CD4-positive, alpha-beta memory T cell (primary cell): ENCODE measurements at regions not wholly inside any gene's neighbourhood (a gene's known extent, or its start where the extent isn't known, plus 50 kb on each side); places are given as distances from the start of the nearest gene placed in this dataset.

Experiments
- CTCF ChIA-PET: fragments of 350-600 bp; sonication (Branson Sonifier 250); formaldehyde crosslinking; loops from one replicate; lab custom pipeline; 2021; ENCODE audit warnings: inconsistent platforms; ENCODE audit not compliant: partially characterized antibody; lab: Charles Lee
- POLR2A ChIA-PET: fragments of 350-600 bp; sonication (Branson Sonifier 250); formaldehyde crosslinking; loops from one replicate; lab custom pipeline; 2021; ENCODE audit not compliant: partially characterized antibody; lab: Charles Lee
- DNase-seq, 5 donors: peaks; one replicate each; pipeline versions ENCODE4 v3.0.0 to v3.0.0-alpha.2; 2020 to 2022; ENCODE audit warnings: mixed read lengths in 1 of 5
- H3K27ac ChIP-seq: one replicate; pipeline ENCODE4 v1.7.0; 2013; ENCODE audit warnings: low read depth, low read length
- H3K27me3 ChIP-seq: 2 replicates; pipeline ENCODE4 v1.7.0; 2013; ENCODE audit warnings: mild to moderate bottlenecking, low read length, moderate library complexity; ENCODE audit not compliant: insufficient read depth
- H3K36me3 ChIP-seq: 2 replicates; pipeline ENCODE4 v1.7.0; 2013; ENCODE audit warnings: mild to moderate bottlenecking, low read length, moderate library complexity; ENCODE audit not compliant: insufficient read depth
- H3K4me1 ChIP-seq: 2 replicates; pipeline ENCODE4 v1.7.0; 2013; ENCODE audit warnings: mild to moderate bottlenecking, low read length, moderate library complexity; ENCODE audit not compliant: insufficient read depth
- H3K4me3 ChIP-seq, 2 donors: one replicate each; pipeline ENCODE4 v1.7.0; 2013; ENCODE audit warnings: low read length in 2 of 2, mild to moderate bottlenecking in 1 of 2
- H3K9me3 ChIP-seq, 2 donors: one replicate each; pipeline ENCODE4 v1.7.0; 2013; ENCODE audit warnings: low read length in 2 of 2, control low read depth in 1 of 2; ENCODE audit not compliant: control insufficient read depth in 1 of 2
- H3K27ac Mint-ChIP-seq, 7 donors: one replicate each; pipeline ENCODE4 v1.8.0; 2020 to 2021; ENCODE audit warnings: mixed read lengths in 7 of 7, mild to moderate bottlenecking in 6 of 7, inconsistent platforms in 3 of 7, moderate library complexity in 3 of 7
- H3K27me3 Mint-ChIP-seq, 2 donors: one replicate each; pipeline ENCODE4 v1.8.0; 2020 to 2021; ENCODE audit warnings: mixed read lengths in 2 of 2
- H3K36me3 Mint-ChIP-seq, 2 donors: one replicate each; pipeline ENCODE4 v1.8.0; 2020 to 2021; ENCODE audit warnings: mixed read lengths in 2 of 2, inconsistent platforms in 1 of 2, mild to moderate bottlenecking in 1 of 2
- H3K4me1 Mint-ChIP-seq, 4 donors: one replicate each; pipeline ENCODE4 v1.8.0; 2020 to 2021; ENCODE audit warnings: mixed read lengths in 4 of 4, mild to moderate bottlenecking in 1 of 4
- H3K4me3 Mint-ChIP-seq, 8 donors: one replicate each; pipeline ENCODE4 v1.8.0; 2020 to 2021; ENCODE audit warnings: mixed read lengths in 8 of 8, mild to moderate bottlenecking in 7 of 8, moderate library complexity in 6 of 8, inconsistent platforms in 3 of 8
- H3K9me3 Mint-ChIP-seq, 8 donors: one replicate each; pipeline ENCODE4 v1.8.0; 2020 to 2021; ENCODE audit warnings: mixed read lengths in 8 of 8, mild to moderate bottlenecking in 5 of 8, inconsistent platforms in 3 of 8, moderate library complexity in 1 of 8
- intact Hi-C: fragments of 100-400 bp; cut with micrococcal nuclease; formaldehyde crosslinking; loops from one replicate; pipeline ENCODE4 v1.15.1; 2023

DNA sequence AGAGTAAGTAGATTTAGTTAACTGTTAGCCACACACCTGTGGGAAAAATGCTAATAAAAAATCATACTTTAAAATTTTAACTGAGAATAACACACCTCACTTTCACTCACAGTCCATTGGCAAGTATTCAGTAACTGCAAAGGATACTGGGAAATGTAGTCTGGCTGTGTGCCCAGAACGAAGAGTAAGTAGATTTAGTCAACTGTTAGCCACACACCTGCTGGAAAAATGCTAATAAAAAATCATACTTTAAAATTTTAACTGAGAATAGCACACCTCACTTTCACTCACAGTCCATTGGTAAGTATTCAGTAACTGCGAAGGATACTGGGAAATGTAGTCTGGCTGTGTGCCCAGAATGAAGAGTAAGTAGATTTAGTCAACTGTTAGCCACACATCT is 178.4 kb upstream of the NWD2 start:
- no peak overlapping the region for H3K27ac Mint-ChIP-seq
- POLR2A ChIA-PET = no interaction called here
- H3K27me3 Mint-ChIP-seq = no peaks in the 10 kb centered on the region
- intact Hi-C loops = no loop called here
- H3K9me3 Mint-ChIP-seq = peaks cover 0 to 4% (median 0%) of the 10 kb centered on the region in 8 donors
- CTCF ChIA-PET = no interaction called here
- H3K36me3 Mint-ChIP-seq = no peaks in the 10 kb centered on the region
- H3K36me3 ChIP-seq = no peaks in the 10 kb centered on the region
- no peak overlapping the region for H3K4me3 ChIP-seq
- no peaks in the 10 kb centered on the region for H3K9me3 ChIP-seq
- H3K4me1 Mint-ChIP-seq = peaks cover 0 to 2% (median 0%) of the 10 kb centered on the region in 4 donors
- no peaks in the 10 kb centered on the region for H3K27me3 ChIP-seq
- no peak overlapping the region for H3K27ac ChIP-seq
- H3K4me3 Mint-ChIP-seq = no peak overlapping the region
- no peaks in the 10 kb centered on the region for H3K4me1 ChIP-seq
- no peak for DNase-seq

DNA sequence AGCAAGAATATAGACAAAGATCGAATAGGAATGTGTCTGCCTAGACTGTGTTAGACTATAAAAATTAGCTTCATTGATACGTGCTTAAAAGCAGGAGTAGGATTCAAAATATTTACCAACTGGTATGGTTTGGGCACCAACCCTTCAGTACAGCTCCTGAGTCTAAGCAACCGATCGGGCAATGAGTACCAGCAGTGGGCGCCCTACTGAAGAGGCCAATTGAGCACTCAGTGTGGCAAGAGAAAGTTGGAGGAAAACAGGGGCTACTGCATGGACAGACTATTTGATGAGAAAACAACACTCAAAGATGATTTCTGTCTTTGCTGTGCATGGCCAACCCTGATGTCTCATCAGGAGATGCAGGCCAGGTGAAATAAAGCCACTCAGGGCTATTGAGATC is 176.0 kb upstream of the NWD2 start:
- Mint-ChIP-seq H3K4me1 (peaks cover 7 to 9% (median 7%) of the 10 kb centered on the region in 4 donors), H3K9me3 (peaks cover 0 to 4% (median 0%) of the 10 kb centered on the region in 8 donors), H3K27me3 (no peaks in the 10 kb centered on the region), H3K27ac (no peak overlapping the region), H3K4me3 (no peak overlapping the region), H3K36me3 (no peaks in the 10 kb centered on the region)
- H3K27me3 ChIP-seq = no peaks in the 10 kb centered on the region
- no peaks in the 10 kb centered on the region for H3K4me1 ChIP-seq
- ChIA-PET POLR2A (no interaction called here), CTCF (no interaction called here)
- no peaks in the 10 kb centered on the region for H3K9me3 ChIP-seq
- no peak overlapping the region for H3K27ac ChIP-seq
- intact Hi-C loops = no loop called here
- DNase-seq = no peak
- H3K4me3 ChIP-seq = no peak overlapping the region
- H3K36me3 ChIP-seq = no peaks in the 10 kb centered on the region

DNA sequence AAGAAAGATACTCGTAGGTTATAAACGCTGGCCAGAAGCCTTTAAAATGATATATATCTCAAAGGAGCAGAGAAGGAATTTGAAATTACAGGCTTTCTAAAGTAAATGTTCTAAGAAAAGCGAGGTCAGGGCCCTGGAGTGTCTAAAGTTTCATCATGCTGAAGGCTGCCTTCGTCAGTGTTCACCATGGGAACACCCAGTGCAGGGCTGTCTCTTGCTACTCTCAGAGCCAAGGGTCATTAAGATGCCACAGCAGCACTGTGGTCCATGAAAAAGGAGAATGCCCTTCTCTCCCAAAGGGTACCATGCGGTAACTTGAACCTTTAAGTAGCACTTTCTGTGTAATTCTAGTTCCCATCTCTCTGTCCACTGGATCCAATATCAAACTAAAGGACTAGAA is 174.5 kb upstream of the NWD2 start:
- no peaks in the 10 kb centered on the region for H3K27me3 Mint-ChIP-seq
- ChIA-PET CTCF (no interaction called here), POLR2A (no interaction called here)
- H3K9me3 ChIP-seq = no peaks in the 10 kb centered on the region
- H3K4me1 ChIP-seq = no peaks in the 10 kb centered on the region
- H3K4me3 Mint-ChIP-seq = no peak overlapping the region
- intact Hi-C loops = no loop called here
- no peak overlapping the region for H3K27ac Mint-ChIP-seq
- H3K36me3 ChIP-seq = no peaks in the 10 kb centered on the region
- H3K9me3 Mint-ChIP-seq = peaks cover 0 to 4% (median 0%) of the 10 kb centered on the region in 8 donors
- no peaks in the 10 kb centered on the region for H3K27me3 ChIP-seq
- no peak for DNase-seq
- peaks cover 7 to 9% (median 7%) of the 10 kb centered on the region in 4 donors for H3K4me1 Mint-ChIP-seq
- no peak overlapping the region for H3K27ac ChIP-seq
- H3K36me3 Mint-ChIP-seq = no peaks in the 10 kb centered on the region
- H3K4me3 ChIP-seq = no peak overlapping the region

DNA sequence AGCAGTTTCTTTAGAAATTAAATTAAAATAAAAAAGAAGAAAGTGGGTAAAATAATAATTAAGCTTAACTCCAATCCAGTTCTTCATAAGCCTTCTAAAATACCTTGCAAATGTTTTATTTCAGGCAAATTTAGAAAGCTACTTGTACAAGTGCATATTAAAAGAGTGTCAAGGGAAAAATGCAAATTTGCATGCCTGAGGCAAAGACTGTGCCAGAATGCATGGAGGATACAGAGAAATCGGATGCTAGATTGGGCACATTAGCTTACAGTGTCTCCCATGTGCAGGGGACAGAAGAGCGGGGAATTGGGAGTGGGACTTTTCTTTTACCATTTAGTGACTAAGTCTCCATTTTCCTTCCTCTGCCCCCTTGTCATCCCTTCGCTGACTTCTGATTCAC is 173.0 kb upstream of the NWD2 start:
- H3K36me3 ChIP-seq = no peaks in the 10 kb centered on the region
- ChIA-PET POLR2A (no interaction called here), CTCF (no interaction called here)
- Mint-ChIP-seq H3K4me3 (no peak overlapping the region), H3K9me3 (peaks cover 0 to 4% (median 0%) of the 10 kb centered on the region in 8 donors), H3K27me3 (no peaks in the 10 kb centered on the region), H3K4me1 (peaks cover 7 to 9% (median 7%) of the 10 kb centered on the region in 4 donors), H3K36me3 (no peaks in the 10 kb centered on the region), H3K27ac (no peak overlapping the region)
- no peaks in the 10 kb centered on the region for H3K4me1 ChIP-seq
- H3K27me3 ChIP-seq = no peaks in the 10 kb centered on the region
- no peak for DNase-seq
- no peak overlapping the region for H3K4me3 ChIP-seq
- no peaks in the 10 kb centered on the region for H3K9me3 ChIP-seq
- intact Hi-C loops = no loop called here
- no peak overlapping the region for H3K27ac ChIP-seq

DNA sequence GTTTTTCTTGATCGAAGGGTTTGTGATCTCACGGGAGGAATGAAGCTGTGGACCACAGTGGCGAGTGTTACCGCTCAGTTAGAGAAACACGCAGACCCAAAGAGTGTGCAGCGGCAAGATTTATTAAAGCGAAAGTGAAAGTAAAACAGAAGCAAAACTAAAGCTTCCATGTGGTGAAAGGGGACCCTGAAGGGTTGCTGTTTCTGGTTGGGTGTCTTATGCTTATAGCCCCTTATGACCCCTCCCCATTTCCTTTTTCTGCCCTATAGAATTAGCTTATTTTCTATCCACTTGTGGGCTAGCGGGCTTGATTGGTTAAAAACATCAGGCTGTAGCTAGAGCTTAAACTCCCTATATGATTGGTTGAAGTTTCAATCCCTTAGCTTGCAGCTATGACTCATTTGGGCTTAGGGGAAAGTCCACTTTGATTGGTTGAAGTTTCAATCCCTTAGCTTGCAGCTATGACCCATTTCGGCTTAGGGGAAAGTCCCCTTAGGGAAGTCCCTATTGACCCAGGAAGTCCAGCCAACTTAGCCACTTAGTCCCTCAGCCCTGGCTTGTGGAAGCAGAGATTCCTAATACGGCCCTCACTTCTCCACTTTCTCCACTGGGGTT is 171.2 kb upstream of the NWD2 start:
- ChIA-PET CTCF (no interaction called here), POLR2A (no interaction called here)
- no peaks in the 10 kb centered on the region for H3K4me1 ChIP-seq
- H3K36me3 Mint-ChIP-seq = no peaks in the 10 kb centered on the region
- intact Hi-C loops = no loop called here
- no peaks in the 10 kb centered on the region for H3K27me3 Mint-ChIP-seq
- no peaks in the 10 kb centered on the region for H3K36me3 ChIP-seq
- no peak overlapping the region for H3K27ac Mint-ChIP-seq
- DNase-seq = no peak
- H3K4me3 Mint-ChIP-seq = peak overlapping the region in 7 of 8 donors; percentile 6 to 73 (median 58)
- peaks cover 7 to 8% (median 7%) of the 10 kb centered on the region in 4 donors for H3K4me1 Mint-ChIP-seq
- H3K27ac ChIP-seq = no peak overlapping the region
- no peak overlapping the region for H3K4me3 ChIP-seq
- no peaks in the 10 kb centered on the region for H3K9me3 ChIP-seq
- peaks cover 0 to 4% (median 0%) of the 10 kb centered on the region in 8 donors for H3K9me3 Mint-ChIP-seq
- H3K27me3 ChIP-seq = no peaks in the 10 kb centered on the region

GRCh38 chr4:37082912-37083311 is 161.6 kb upstream of the NWD2 start:
- no peaks in the 10 kb centered on the region for H3K9me3 ChIP-seq
- Mint-ChIP-seq H3K9me3 (peaks cover 5 to 39% (median 14%) of the 10 kb centered on the region in 8 donors), H3K27me3 (peaks cover 0 to 1% of the 10 kb centered on the region in 2 donors), H3K27ac (no peak overlapping the region), H3K4me3 (no peak overlapping the region), H3K4me1 (no peaks in the 10 kb centered on the region), H3K36me3 (no peaks in the 10 kb centered on the region)
- DNase-seq = no peak
- H3K4me1 ChIP-seq = no peaks in the 10 kb centered on the region
- ChIA-PET CTCF (no interaction called here), POLR2A (no interaction called here)
- no peak overlapping the region for H3K27ac ChIP-seq
- intact Hi-C loops = no loop called here
- H3K4me3 ChIP-seq = no peak overlapping the region
- H3K36me3 ChIP-seq = no peaks in the 10 kb centered on the region
- no peaks in the 10 kb centered on the region for H3K27me3 ChIP-seq

DNA sequence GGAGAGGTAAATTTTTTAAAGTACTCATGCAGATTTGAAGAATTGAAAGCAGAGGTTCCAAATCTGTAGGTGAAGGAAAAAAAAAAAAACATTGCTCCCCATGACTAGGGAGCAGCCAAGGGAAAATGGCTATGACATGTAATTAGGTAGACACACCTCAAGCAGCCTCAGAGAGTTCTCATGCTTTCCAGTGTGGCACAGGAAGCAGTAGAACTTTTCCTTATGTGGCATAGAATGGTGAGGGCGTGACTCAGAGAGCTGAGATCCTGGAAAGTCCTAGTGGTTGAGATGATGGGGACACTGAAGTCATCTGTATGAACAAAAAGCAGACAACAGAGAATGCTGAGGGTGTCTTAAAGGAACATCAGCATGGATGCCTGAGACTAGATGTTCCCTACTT is 148.6 kb upstream of the NWD2 start:
- peaks cover 0 to 7% (median 3%) of the 10 kb centered on the region in 8 donors for H3K9me3 Mint-ChIP-seq
- no peaks in the 10 kb centered on the region for H3K4me1 Mint-ChIP-seq
- Histone ChIP-seq H3K27me3 (no peaks in the 10 kb centered on the region), H3K36me3 (no peaks in the 10 kb centered on the region), H3K27ac (no peak overlapping the region), H3K4me1 (no peaks in the 10 kb centered on the region), H3K9me3 (no peaks in the 10 kb centered on the region), H3K4me3 (no peak overlapping the region)
- POLR2A ChIA-PET = no interaction called here
- CTCF ChIA-PET = no interaction called here
- H3K36me3 Mint-ChIP-seq = no peaks in the 10 kb centered on the region
- no peaks in the 10 kb centered on the region for H3K27me3 Mint-ChIP-seq
- no peak for DNase-seq
- intact Hi-C loops = no loop called here
- no peak overlapping the region for H3K27ac Mint-ChIP-seq
- no peak overlapping the region for H3K4me3 Mint-ChIP-seq
